Spleen (tissue), 7 donors: ENCODE measurements at regions not wholly inside any gene's neighbourhood (a gene's known extent, or its start where the extent isn't known, plus 50 kb on each side); places are given as distances from the start of the nearest gene placed in this dataset.

Experiments used
- CTCF ChIP-seq, 11 experiments: fragments of 200-600 bp in 7 of 11; fragments of 450-650 bp in 4 of 11; sonication (generic) in 4 of 11; IDR thresholded peaks in 8 of 11; conservative IDR thresholded peaks in 3 of 11; 1 replicate in 7 of 11; 2 replicates in 4 of 11; pipeline versions ENCODE4 v1.4.0 to v1.8.0; 2016 to 2021; ENCODE audit warnings: antibody characterized with exemption in 11 of 11, inconsistent platforms in 4 of 11, mild to moderate bottlenecking in 1 of 11
- POLR2A ChIP-seq, 3 donors: fragments of 450-650 bp; IDR thresholded peaks; one replicate each; pipeline ENCODE4 v1.5.1; 2017; ENCODE audit warnings: antibody characterized with exemption in 3 of 3, mild to moderate bottlenecking in 1 of 3
- donor health status: DM: no; HTN: no; CAD: no; lungs with moderate emphysema.
- donor health status: DM: no; HTN: no; CAD: no.
- donor health status: DM: no; HTN: no; CAD: no.

- TF ChIP-seq CTCF (IDR thresholded peaks at IDR 0.05 in 8 of 11, conservative IDR thresholded peaks at IDR 0.05 in 3 of 11) (no peak), POLR2A (IDR thresholded peaks at IDR 0.05) (no peak)
Measured at GRCh38 chr5:21397693-21398092, 1409.7 kb upstream of the CDH18 start.
